ENCODE measurements at regions not wholly inside any gene's neighbourhood (a gene's known extent, or its start where the extent isn't known, plus 50 kb on each side); places are given as distances from the start of the nearest gene placed in this dataset.

DNA sequence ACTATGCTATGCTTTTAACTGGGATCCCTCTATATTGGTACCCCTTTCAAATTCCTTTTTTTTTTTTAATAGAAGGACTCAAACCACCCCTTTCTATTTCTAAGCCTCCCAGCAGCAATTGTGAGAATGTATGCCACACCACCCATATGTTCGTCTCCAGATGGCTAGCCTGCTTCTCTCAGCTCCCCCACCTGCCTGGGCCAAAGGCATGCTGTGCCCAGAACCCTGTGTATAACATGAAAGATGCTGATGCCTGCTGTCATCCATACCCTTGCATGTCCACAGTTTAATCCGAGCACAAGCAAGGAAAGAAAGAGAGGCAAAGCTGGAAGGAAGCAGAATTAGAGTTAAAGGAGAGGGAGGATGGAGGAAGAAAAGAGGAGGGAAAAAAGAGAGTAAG is 159.5 kb upstream of the CNTN6 start:
- no peak for DNase-seq (ENCODE audit: low spot score)

DNA sequence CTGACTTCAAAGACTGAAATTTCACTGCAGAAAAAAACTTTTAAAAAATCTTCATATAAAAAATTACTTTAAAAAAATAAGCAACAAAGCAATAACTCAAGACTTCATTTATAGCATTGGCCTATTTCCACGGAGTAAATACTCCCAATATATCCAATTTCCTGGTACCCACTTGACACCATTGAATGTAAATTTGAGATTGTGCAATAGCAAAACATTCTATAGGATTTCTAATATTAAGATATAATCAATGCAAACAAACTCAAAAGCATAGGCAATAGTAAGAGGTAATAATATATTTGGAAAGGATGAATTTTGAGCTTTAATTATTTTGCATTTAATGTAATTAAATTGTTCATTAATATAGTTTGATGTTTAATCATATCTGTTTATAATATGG is 148.0 kb upstream of the CNTN6 start:
- no peak for DNase-seq (ENCODE audit: low spot score)

- no peak for DNase-seq (ENCODE audit: low spot score)
Observed at GRCh38 chr3:945738-946137, 147.1 kb upstream of the CNTN6 start.

GRCh38 chr3:952906-953305 is 139.9 kb upstream of the CNTN6 start:
- DNase-seq (ENCODE audit: low spot score): no peak

GRCh38 chr3:963255-963654 is 129.6 kb upstream of the CNTN6 start:
- no peak for DNase-seq (ENCODE audit: low spot score)

- no peak for DNase-seq (ENCODE audit: low spot score)
Observed at GRCh38 chr3:963755-964154, 129.1 kb upstream of the CNTN6 start.

DNA sequence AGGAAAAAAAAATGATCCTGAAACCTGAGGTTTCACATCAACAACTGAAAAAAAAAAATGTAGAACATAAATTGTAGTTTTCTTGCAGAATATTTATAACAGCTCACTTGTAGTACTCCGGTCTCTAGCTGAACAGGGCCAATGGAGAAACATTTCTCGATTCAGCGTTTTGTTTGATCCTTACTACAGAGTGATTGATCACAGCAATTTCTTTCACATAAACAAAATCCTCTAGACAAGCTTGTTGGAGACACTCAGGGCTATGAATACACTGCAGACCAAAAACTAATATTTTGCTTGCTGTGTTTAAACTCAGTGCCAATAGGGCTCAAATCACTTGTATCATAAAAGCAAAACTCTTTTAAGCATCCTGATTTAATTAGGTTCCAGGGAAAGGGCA is 127.0 kb upstream of the CNTN6 start:
- DNase-seq (ENCODE audit: low spot score): no peak

GRCh38 chr3:966341-966740 is 126.5 kb upstream of the CNTN6 start:
- no peak for DNase-seq (ENCODE audit: low spot score)

- no peak for DNase-seq (ENCODE audit: low spot score)
Observed at GRCh38 chr3:973340-973739, 119.5 kb upstream of the CNTN6 start.

DNA sequence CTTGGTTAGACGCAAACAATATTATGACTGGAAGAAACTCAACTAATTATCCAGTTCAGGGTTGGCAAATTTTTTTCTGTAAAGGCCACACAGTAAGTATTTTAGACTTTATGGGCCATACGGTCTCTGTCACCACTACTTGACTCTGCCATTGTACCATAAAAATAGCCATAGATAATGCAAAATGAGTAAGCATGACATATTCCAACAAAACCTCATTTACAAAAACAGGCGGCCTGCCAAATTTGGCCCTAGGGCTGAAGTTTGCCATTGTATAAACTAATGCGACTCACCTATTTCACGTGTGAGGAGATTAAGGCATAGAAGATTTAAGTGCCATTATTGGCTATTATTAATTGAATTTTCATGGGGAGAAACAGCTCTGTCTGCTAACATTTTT is 116.8 kb upstream of the CNTN6 start:
- DNase-seq (ENCODE audit: low spot score): no peak

- no peak for DNase-seq (ENCODE audit: low spot score)
Observed at GRCh38 chr3:981156-981555, 111.7 kb upstream of the CNTN6 start.

DNA sequence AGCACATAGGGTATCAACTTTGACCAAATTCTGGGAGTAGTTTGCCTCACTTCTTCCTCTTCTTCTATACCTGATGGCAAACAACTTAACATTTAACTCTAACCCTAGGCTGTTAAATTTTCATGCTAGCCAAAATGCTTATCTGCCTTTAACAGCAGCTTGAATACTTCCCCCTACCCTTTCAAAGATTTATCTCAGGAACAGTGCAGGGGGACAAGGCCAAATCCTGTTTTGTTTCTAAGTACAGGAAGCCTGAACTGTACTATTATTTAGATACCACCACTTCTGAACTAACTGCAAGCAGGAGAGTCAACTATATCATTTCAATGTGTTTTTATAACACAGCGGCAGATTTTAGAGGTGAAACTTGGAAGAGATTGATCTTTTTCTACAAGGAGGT is 104.0 kb upstream of the CNTN6 start:
- DNase-seq (ENCODE audit: low spot score): no peak

GRCh38 chr3:992871-993270 is 100.0 kb upstream of the CNTN6 start:
- DNase-seq (ENCODE audit: low spot score): no peak

DNA sequence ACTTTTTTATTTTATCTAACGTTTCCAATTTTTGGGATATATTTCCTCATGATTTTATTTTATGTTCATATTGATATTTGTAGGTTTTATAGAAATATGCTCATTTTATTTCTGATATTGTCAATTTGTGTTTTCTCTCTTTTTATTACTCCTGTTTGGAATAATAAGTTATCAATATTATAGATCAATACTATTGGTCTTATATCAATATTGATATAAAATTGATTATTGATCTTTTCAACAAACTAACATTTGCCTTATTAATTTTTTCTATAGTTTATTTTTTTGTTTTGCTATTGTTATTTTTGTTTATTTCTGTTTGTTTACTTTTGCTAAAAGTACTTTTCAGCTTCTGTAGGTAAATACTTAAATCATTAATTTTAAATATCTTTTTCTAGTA is 90.8 kb upstream of the CNTN6 start:
- DNase-seq (ENCODE audit: low spot score): no peak

GRCh38 chr3:1007866-1008265 is 85.0 kb upstream of the CNTN6 start:
- no peak for DNase-seq (ENCODE audit: low spot score)

GRCh38 chr3:1010228-1010627 is 82.6 kb upstream of the CNTN6 start:
- no peak for DNase-seq (ENCODE audit: low spot score)

DNA sequence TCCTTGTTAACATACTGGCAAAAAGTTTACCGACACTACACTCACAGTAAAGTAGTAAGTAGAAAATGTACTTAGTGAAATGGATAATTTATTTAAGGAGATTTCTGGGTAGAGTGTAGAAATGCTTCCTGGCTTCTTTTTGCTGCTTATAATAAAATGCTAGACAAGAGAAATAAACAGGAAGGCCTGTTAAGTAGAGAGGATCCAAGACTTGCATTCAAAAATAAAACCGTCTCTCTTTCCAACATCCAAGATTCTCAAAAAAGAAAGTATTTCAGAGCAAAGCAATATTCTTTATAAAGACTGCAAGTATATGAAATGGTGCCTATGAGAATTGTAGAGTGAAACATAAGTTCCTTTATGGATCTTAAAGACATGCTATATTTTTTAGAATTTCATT is 77.0 kb upstream of the CNTN6 start:
- no peak for DNase-seq (ENCODE audit: low spot score)

GRCh38 chr3:1017870-1018269 is 75.0 kb upstream of the CNTN6 start:
- DNase-seq (ENCODE audit: low spot score): no peak

- no peak for DNase-seq (ENCODE audit: low spot score)
Observed at GRCh38 chr3:1019157-1019556, 73.7 kb upstream of the CNTN6 start.

DNA sequence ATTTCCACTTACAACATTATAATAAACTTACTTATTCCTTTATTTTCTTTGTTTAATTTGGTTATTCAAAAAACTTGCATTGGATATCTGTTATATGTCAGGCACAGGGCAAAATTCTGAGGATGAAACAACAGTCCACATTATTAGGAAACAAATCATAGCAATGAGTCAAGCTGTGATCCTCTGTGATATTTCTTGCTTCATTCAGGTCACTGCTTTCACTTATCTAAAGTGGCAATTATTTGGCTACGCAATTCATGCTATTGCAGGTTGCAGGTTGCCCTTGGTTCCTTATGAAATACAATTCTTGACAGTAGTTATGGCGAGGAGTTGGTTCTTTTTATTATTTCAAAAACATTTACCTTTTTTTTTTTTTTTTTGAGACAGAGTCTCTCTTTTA is 66.4 kb upstream of the CNTN6 start:
- no peak for DNase-seq (ENCODE audit: low spot score)

GRCh38 chr3:1036207-1036826 is 56.5 kb upstream of the CNTN6 start:
- no peak for DNase-seq (ENCODE audit: low spot score)

DNA sequence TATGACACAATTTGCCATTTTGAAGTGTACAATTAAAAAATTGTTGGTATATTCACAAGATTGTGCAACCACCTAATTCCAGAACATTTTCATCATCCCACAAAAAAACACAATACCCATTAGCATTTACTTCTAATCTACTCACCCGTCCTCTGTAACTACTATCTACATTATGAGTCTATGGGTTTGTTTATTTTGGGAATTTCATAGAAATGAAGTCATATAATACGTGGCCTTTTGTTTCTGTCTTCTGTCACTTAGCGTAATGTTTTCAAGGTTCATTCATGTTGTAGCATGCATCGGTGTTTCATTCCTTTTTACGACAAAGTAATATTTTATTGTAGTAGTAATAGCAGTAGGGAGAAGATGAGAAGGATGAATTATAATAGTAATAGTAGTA is 55.2 kb upstream of the CNTN6 start:
- no peak for DNase-seq (ENCODE audit: low spot score)

All from globus pallidus (tissue), 1 donor.